Daoy (cell line): ENCODE measurements at regions not wholly inside any gene's neighbourhood (a gene's known extent, or its start where the extent isn't known, plus 50 kb on each side); places are given as distances from the start of the nearest gene placed in this dataset.
"Not testable (repeated sequence)": the region's sequence is repeated elsewhere in the genome, so short reads cannot be mapped to it uniquely, and the experiment has no call there.

Source experiments
- DNase-seq: peaks from one replicate; pipeline ENCODE4 v3.0.0-alpha.2; 2015; ENCODE audit warnings: low read depth

DNA sequence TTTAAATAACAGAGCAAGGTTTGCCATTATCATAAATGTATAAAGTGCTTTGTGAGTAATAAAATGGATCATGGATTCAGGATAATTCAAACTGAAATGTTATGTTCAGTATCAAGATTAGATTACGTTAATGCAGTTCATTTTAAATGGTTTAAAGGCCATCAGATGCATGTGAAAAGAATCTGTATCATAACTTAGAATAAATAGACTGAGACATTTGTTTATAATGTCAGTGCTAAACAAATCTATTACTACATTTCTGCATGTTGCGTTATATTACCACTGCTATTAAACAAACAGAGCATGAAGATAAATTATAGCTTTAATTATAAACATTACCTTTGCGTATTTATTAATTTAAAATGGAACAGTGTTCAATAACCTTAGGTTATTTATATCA lies 160.2 kb downstream of the TOX3 start:
- DNase-seq: no peak

DNA sequence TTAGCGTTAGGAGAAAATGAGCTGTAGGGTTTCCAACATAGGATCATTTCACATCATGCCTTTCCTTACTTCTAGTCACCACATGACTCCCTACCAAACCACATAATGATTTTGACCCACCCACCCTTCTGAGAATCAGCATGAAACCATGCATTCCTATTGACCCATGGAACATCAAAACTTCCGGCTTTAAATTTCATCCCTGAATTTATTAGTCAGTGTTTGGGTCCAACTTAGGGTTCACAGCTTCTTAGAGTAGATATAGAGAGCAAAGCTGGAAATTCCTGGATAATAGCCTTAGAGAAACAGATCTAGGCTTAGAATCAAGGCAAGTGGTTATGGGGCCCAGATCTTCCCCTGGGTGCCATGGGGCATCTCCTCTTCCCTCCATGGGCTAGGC lies 162.6 kb downstream of the TOX3 start:
- no peak for DNase-seq

DNA sequence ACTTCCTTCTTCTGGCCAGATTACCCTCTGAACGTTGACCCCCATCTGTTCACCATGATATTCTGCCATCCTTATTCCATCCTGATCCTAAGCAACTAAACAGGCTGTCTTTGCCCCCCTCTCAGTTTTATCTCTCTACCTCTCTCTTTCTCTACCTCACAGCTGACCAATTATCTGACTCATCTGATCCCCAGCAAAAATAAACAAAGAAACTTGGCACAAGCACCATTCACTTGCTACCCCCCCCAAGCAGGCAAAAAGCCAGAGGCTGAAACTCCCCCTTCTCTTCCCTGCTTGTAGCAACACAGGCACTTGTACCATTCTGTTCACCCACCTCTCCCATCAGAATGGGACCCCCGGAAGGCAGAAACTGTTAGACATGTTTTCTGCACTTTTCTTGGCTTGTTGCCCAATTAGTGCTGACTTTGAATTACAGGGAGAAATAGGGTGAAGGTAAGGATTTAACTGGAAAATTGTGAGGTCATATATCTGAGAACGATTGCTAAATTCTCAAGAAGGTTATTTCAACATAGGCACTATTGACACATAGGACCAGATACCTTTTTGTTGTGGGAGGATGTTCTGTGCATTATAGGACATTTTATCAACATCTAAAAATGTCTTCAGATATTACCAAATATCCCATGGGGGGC lies 163.2 kb downstream of the TOX3 start:
- no peak for DNase-seq

DNA sequence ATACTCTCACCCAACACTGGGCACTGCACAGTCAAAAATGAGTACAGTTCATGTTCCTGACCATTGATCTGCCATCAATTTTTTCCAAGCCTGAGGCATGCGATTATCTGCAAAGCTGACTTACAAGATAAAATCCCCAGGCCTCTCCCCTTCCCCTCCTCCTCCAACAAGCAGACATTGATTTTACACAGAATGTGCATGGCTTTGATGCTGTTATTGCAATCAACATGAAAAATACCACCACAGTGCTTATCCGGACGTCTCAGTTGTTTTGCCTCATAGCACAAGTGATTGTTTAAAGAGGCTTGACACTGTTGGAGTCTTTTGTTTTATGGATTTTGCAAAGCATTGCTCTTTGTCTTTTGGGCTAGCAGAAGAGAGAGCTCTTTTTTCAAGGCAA lies 163.8 kb downstream of the TOX3 start:
- no peak for DNase-seq

DNA sequence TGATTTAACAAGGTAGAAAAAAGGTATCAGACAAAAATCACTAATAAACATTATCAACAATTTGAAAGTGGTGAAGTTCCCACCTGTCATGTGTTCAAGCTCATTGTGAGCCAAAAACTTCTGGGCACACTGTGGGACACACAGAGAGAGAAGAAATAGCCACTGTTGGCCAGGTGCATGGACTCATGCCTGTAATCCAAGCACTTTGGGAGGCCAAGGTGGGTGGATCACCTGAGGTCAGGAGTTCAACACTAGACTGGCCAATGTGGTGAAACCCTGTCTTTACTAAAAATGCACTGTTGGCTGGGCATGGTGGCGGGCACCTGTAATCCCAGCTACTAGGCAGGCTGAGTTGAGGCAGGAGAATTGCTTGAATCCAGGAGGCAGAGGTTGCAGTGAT lies 167.4 kb downstream of the TOX3 start:
- DNase-seq: no peak

DNA sequence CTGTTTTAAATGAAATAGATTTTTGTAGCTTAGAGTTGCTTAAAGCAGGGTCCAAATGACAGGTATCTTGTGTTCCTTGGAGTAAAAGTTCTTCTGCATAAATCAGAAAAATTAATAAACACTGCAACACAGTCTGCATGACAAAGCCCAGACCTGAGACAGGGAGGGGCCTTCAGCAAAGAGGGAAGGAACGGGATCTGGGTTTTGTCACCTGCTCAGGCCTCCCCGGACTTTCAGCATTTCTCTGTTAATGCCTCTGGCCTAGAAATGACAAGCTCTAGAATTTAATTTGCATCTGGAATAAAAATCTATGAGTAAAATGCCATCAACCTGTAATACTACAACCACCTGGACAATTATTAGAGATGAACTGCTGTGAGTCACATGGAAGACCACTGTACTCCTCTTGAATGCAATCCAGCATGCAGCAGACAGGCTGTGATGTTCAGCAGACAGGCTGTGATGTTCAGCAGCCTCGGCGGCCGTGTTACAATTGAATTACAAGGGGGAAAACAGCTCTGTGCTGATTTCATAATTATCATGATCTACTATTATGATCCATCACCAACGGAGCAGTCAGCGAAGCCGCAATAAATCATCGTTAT lies 170.2 kb downstream of the TOX3 start:
- DNase-seq: no peak

DNA sequence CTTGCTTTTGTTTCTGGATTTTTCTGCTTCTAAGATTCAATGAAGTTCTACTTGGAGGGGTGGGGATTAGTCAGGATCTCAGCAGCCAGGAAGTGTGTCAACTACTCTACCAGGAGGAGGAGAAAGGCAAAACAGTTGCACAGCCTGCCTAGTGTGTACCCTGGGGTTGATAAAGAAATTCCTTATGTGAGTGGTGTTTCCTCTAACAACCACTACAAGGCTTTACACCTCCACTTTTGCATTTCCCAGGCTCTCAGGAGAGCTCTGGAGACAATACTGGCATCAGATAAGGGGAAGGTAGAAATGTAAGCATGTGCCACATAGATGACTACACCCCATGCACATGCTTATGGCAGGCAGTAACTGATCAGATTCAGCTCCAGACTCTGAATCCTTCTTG lies 174.6 kb downstream of the TOX3 start:
- no peak for DNase-seq

DNA sequence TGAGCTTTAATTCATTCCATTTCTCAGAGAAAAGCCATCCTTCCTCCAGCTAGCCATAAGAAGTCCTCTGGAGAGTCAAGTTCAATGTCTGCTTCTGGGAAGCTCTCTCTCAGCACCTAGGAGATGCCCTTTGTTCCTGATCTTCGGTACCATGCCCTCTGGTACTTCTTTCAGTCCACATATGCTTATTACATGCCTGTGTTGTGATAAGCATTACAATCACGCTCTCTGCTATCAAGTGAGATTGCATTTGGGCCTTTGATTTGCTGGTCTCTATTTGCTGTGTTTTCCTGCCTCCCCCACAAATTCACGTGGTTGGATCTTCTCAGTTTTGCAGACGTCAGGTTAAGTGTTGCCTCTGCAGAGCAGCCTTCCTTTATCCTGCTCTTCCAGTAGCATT lies 178.1 kb downstream of the TOX3 start:
- DNase-seq: no peak

DNA sequence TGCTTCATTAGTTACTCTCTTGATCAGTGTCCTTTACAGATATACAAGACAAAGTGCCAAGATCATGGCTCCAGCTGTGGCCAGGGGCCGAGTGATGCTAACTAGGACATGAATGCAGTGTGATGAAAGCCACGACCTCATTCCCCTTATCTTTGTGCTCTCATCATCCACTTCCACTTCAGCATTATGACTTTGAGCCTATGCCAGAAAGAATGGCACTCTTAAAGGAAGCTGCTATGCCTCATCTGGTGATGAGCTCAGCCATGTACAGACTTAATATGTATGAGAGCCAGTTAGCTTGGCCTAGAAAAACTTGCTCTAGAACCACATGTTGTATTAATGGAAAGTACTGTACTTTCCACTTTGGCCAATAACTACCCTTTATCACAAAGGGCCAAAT lies 179.1 kb downstream of the TOX3 start:
- no peak for DNase-seq

DNA sequence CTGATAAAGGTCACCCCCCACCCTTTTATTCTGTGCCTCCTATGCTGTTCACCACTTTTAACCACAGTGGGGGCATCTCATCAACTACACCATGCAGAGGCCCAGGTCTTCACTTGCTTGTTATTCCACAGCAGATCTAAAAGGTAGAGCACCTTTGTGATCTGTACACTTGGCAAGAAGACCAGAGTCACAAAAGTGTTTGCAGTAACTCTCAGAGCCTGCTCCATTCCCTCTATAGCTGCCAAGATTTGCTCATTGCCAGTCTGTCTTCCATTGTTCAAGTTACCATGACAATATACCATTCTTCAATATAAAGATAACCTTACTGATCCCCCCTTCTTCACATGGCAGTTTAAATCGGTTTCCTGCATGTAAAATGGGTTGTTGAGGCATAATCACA lies 180.0 kb downstream of the TOX3 start:
- no peak for DNase-seq

DNA sequence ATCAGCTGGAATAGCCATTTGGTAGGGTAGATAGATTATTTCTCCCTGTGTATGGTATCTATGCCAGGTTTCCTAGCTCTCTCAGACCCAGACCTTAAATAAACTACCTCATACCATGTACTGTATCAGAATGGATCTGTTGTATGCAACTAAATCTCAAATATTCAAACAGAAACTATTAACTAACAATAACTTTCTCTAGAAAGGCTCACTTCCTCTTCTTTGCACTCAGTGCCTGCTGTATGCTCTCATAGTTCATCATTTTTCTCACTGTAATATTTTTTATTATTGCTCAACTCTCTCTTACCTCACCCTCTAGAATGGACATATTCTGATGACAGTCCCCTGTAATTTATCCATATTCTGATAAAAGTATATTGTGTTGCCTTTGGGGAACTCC lies 182.4 kb downstream of the TOX3 start:
- DNase-seq: no peak

DNA sequence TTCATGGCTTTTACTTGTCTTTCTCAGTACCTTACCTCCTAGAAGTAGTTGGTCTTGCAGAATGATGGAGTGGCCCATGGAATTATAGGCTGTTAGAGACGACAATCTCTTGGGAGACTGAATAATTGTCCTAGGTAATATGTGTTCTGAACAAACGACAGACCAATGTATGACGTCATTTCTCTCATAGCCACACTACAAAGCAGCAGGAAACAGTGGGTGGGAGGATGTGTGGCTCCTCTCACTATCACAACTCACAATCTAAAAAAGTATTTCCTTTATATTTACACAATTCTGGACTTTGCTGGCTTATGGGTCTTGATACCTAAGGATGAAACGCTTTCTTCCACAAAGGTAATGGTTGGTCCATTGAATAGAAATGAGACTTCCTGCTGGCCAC lies 183.9 kb downstream of the TOX3 start:
- DNase-seq: no peak

DNA sequence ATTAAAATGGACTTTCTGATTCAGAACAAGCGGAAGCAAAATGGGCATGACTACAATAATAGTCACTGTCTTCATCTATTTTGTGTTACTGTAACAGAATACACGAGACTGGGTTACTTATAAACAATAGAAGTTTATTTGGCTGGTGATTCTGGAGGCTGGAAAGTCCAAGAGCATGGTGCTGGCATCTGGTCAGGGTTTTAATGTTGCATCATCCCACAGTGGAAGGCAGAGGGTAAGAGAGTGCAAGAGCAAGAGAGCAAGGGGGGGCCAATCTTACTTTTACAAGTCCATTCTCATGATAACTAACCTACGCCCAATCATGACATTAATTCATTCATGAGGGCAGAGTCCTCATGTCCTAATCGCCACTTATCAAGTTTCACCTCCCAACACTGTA lies 189.2 kb downstream of the TOX3 start:
- no peak for DNase-seq

DNA sequence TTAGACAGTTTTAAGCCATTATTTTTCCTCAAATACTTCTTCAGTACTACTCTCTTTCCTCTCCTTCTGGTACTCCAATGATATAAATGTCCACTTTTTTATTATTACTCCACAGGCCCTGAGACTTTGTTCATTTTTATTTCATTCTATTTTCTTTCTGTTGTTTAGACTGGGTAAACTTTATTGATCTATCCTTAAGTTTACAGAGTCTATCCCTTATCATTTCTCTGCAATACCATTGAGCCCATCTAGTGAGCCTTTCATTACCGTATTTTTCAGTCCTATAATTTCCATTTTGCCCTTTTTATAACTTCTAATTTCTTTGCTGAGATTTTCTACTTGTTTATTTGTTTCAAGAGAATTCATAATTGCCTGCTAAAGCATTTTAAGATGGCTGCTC lies 193.7 kb downstream of the TOX3 start:
- no peak for DNase-seq

DNA sequence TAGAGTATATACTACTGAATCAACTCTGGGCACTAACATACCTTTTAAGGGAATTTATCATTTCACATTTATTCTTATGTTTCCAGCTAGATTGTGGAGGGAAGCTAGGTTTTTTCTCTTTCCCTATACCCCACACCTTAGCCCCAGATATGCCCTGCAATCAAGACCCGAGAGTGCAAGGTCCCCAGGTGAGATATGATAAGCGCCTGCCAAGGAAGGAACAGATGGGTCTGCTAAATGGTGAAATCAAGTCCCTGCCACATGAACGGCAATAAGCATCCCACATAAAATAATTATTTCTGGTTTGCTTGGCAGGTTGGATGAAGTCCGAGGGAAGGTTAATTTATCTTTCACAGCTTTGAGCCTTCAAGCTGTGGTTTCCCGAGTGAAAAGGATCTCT lies 195.5 kb downstream of the TOX3 start:
- DNase-seq: no peak

DNA sequence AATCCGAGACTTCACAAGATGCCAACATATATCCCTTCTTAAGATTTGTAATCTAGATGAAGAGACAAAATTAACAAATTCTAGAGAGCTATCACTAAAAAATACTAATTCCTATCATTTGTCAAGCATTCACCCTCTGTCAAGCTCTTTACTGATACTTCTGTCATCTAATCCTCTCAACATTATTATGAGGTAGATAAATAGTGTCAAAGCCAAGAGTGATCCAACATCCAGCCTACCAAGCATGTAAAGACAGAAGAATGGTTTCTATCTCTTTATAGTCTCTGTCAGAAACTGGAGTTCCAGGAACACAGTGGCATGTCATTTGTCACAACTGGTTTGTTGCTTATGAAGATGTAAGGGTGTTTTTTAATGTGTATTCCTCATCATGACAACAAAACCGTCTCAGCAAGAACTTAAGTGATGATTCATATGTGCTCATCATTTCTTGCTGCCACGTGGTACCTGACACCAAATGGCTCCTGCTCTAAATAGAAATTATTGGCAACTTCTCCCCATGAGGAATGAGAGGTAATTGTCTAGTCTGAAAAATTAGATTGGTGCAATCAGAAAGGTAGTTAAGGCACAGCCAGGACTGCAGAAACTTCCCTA lies 196.8 kb downstream of the TOX3 start:
- DNase-seq: no peak

DNA sequence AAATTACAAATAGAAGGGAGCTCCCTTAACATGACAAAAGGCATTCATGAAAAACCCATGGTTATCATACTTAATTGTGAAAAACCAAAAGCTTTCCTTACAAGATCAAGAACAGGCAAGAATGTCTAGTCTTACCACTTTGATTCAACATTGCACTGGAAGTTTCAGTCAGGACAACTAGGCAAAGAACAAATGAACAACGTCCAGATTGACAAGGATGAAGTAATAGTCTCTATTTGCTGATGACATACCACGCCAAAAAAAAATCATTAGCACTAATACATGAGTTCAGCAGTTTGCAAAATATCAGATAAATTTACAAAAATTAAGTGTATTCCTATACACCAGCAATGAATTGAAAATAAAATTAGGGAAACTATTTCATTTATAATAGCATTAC lies 200.2 kb downstream of the TOX3 start:
- no peak for DNase-seq

DNA sequence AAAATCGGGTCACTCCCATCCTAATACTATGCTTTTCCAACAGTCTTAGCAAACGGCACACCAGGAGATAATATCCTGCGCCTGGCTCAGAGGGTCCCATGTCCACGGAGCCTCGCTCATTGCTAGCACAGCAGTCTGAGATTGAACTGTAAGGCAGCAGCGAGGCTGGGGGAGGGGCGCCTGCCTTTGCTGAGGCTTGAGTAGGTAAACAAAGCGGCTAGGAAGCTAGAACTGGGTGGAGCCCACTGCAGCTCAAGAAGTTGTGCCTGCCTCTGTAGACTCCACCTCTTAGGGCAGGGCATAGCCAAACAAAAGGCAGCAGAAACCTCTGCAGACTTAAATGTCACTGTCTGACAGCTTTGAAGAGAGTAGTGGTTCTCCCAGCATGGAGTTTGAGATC lies 213.3 kb downstream of the TOX3 start:
- DNase-seq: not testable (repeated sequence)

DNA sequence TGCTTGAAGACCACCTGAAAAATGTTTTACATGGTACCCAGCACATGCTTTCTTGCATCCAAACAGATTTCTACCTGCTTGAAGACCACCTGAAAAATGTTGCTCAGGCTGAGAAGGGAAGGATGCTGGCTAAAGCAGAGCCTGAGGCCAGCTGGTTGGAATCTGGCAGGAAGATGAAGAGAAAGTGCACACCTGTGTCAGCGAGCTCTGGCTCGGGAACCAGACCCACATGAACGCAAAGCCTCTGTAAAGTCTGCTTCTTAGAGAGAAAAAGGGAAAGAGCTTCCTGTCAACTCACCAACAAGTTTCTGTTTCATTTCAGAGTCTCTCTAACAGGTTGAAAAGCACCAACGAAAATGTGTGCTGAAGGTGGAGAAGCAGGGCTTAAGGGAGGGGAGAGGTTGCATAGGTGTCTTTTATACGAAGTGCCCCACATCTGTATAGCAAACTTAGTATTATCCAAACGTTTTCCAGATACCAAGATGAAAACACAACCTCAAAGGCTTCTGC lies 226.0 kb downstream of the TOX3 start:
- DNase-seq: no peak

DNA sequence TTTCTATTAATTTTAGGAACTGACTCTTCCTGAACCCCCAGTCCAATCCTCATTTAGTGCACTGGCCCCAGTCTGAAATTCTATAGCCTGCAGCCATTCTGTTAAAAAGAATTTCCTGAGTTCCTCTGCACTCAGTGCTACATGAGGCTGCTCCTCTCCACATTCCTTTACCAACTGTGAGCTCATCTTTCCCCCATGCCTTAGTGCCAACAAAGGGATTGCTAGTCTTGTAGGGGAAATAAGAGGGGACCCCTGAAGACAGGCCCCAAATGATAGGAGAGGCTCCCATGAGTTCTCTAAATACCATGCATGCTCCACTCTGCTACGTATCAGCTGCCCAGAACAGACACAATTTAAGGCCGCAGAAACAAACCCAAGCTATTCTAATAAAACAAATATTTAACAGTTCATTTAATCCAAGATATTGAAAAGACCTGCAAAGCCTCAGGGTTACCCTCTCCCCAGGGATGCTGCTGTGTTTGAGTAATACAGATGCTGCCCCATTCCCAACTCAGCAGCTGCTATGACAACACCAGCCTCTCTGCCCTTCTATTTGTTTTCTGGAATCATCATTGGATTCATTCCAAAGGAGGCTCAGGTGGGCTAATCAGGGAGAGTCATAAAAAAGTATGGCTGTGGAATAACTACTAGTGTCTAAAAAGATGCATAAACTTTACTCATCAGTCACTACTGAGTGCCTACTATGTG lies 228.5 kb downstream of the TOX3 start:
- no peak for DNase-seq

DNA sequence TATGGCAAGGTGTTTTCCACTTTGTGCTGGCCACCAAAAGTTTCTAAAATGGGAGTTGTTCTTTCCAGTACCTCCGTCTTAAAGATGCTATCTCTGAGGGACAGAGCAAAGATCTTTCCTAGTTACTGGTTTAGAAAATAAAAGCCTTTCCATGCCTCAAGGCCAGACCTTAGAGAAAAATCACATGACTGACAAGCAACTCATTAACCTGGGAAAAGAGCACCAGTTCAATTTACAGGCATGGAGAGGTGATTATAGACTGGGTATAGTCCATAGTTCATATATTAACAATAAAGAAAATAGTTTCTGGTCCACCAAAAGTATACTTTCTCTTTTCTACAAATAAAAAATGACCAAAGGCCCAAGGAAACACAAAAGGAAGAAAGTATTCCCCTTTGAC lies 230.7 kb downstream of the TOX3 start:
- no peak for DNase-seq

DNA sequence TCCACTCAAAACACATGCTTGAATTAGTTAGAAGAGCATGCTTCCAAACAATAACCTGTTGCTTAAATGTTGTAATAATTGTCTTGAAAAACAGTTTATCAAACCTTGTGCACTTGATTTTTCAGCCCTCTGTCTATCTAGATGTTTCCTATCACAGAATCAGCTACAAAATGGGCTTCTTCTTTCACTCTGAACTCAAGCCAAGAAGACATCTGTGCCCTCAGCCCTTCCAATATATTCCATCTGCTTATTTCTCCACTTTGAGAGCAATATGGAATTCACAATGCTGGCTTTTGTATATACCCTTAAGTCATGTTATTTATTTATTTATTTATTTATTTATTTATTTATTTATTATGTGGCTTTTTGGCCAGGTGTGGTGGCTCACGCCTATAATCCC lies 234.2 kb downstream of the TOX3 start:
- no peak for DNase-seq
